GM12875 (cell line): ENCODE measurements at regions not wholly inside any gene's neighbourhood (a gene's known extent, or its start where the extent isn't known, plus 50 kb on each side); places are given as distances from the start of the nearest gene placed in this dataset.
"Not testable (repeated sequence)": the region's sequence is repeated elsewhere in the genome, so short reads cannot be mapped to it uniquely, and the experiment has no call there.

Experiments
- H3K4me3 ChIP-seq: one replicate; pipeline ENCODE4 v1.5.1; 2011; ENCODE audit warnings: low read depth, low read length, control low read depth
- CTCF ChIP-seq: IDR thresholded peaks from 2 replicates; pipeline ENCODE4 v1.5.1; 2011; ENCODE audit warnings: low read depth, mild to moderate bottlenecking, control low read depth, inconsistent platforms, low read length, moderate library complexity, borderline replicate concordance; ENCODE audit not compliant: insufficient read depth

GRCh38 chr3:166829896-166830295 is 550.2 kb downstream of the ZBBX start:
- H3K4me3 ChIP-seq, result no peak overlapping the region
- no peak for TF ChIP-seq CTCF

- no peak overlapping the region for H3K4me3 ChIP-seq
- no peak for TF ChIP-seq CTCF
Observed at GRCh38 chr3:166818464-166818863, 561.6 kb downstream of the ZBBX start.

- not testable (repeated sequence) for H3K4me3 ChIP-seq
Observed at GRCh38 chr3:166817269-166817668, 562.8 kb downstream of the ZBBX start.

GRCh38 chr3:166810741-166811445 is 569.2 kb downstream of the ZBBX start:
- TF ChIP-seq CTCF, result no peak

GRCh38 chr3:166809520-166809919 is 570.6 kb downstream of the ZBBX start:
- H3K4me3 ChIP-seq, result no peak overlapping the region
- no peak for TF ChIP-seq CTCF

More at GRCh38 chr3:166810741-166811445, 569.2 kb downstream of the ZBBX start:
- no peak overlapping the region for H3K4me3 ChIP-seq

- no peak for TF ChIP-seq CTCF
- no peak overlapping the region for H3K4me3 ChIP-seq
Observed at GRCh38 chr3:166788936-166789335, 591.2 kb downstream of the ZBBX start.

GRCh38 chr3:166785876-166786275 is 594.2 kb downstream of the ZBBX start:
- no peak for TF ChIP-seq CTCF
- H3K4me3 ChIP-seq, result no peak overlapping the region

GRCh38 chr3:166783206-166783605 is 596.9 kb downstream of the ZBBX start:
- no peak overlapping the region for H3K4me3 ChIP-seq
- no peak for TF ChIP-seq CTCF
